ENCODE measurements at regions not wholly inside any gene's neighbourhood (a gene's known extent, or its start where the extent isn't known, plus 50 kb on each side); places are given as distances from the start of the nearest gene placed in this dataset.
A peak's percentile ranks its signal among the peaks of the same experiment; 100 is the strongest.
"Not testable (repeated sequence)": the region's sequence is repeated elsewhere in the genome, so short reads cannot be mapped to it uniquely, and the experiment has no call there.

GRCh38 chr7:128561116-128561722 is 84.7 kb downstream of the METTL2B start:
- not testable (repeated sequence) for H3K36me3 Mint-ChIP-seq (ENCODE audit: unreplicated experiment); H3K4me3 Mint-ChIP-seq (ENCODE audit: unreplicated experiment); H3K27me3 Mint-ChIP-seq (ENCODE audit: unreplicated experiment); DNase-seq (ENCODE audit: extremely low spot score, unreplicated experiment); H3K9me3 Mint-ChIP-seq (ENCODE audit: unreplicated experiment)
- Mint-ChIP-seq H3K27ac (ENCODE audit: unreplicated experiment) (peak overlapping the region; percentile 44), H3K4me1 (ENCODE audit: unreplicated experiment) (peaks cover 12% of the 10 kb centered on the region)

- peaks cover 12% of the 10 kb centered on the region for H3K4me1 Mint-ChIP-seq (ENCODE audit: unreplicated experiment)
- not testable (repeated sequence) for H3K27ac Mint-ChIP-seq (ENCODE audit: unreplicated experiment); DNase-seq (ENCODE audit: extremely low spot score, unreplicated experiment); H3K9me3 Mint-ChIP-seq (ENCODE audit: unreplicated experiment); H3K27me3 Mint-ChIP-seq (ENCODE audit: unreplicated experiment); H3K36me3 Mint-ChIP-seq (ENCODE audit: unreplicated experiment); H3K4me3 Mint-ChIP-seq (ENCODE audit: unreplicated experiment)
Observed at GRCh38 chr7:128562795-128563194, 86.2 kb downstream of the METTL2B start.

GRCh38 chr7:128564123-128564700 is 87.7 kb downstream of the METTL2B start:
- H3K27ac Mint-ChIP-seq (ENCODE audit: unreplicated experiment); H3K4me3 Mint-ChIP-seq (ENCODE audit: unreplicated experiment): not testable (repeated sequence)

GRCh38 chr7:128564932-128565864 is 88.7 kb downstream of the METTL2B start:
- H3K9me3 Mint-ChIP-seq (ENCODE audit: unreplicated experiment); H3K27ac Mint-ChIP-seq (ENCODE audit: unreplicated experiment); DNase-seq (ENCODE audit: extremely low spot score, unreplicated experiment); H3K27me3 Mint-ChIP-seq (ENCODE audit: unreplicated experiment); H3K4me3 Mint-ChIP-seq (ENCODE audit: unreplicated experiment): not testable (repeated sequence)
- Mint-ChIP-seq H3K36me3 (ENCODE audit: unreplicated experiment) (peaks cover 14% of the 10 kb centered on the region), H3K4me1 (ENCODE audit: unreplicated experiment) (peaks cover 12% of the 10 kb centered on the region)

More at GRCh38 chr7:128564123-128564700, 87.7 kb downstream of the METTL2B start:
- H3K9me3 Mint-ChIP-seq (ENCODE audit: unreplicated experiment); H3K27me3 Mint-ChIP-seq (ENCODE audit: unreplicated experiment); H3K36me3 Mint-ChIP-seq (ENCODE audit: unreplicated experiment); DNase-seq (ENCODE audit: extremely low spot score, unreplicated experiment): not testable (repeated sequence)
- peaks cover 12% of the 10 kb centered on the region for H3K4me1 Mint-ChIP-seq (ENCODE audit: unreplicated experiment)

GRCh38 chr7:128575277-128575676 is 96.8 kb upstream of the GARIN1A start:
- H3K27ac Mint-ChIP-seq (ENCODE audit: unreplicated experiment); DNase-seq (ENCODE audit: extremely low spot score, unreplicated experiment); H3K4me1 Mint-ChIP-seq (ENCODE audit: unreplicated experiment); H3K27me3 Mint-ChIP-seq (ENCODE audit: unreplicated experiment); H3K4me3 Mint-ChIP-seq (ENCODE audit: unreplicated experiment); H3K9me3 Mint-ChIP-seq (ENCODE audit: unreplicated experiment): not testable (repeated sequence)
- H3K36me3 Mint-ChIP-seq (ENCODE audit: unreplicated experiment) = peaks cover 12% of the 10 kb centered on the region

- not testable (repeated sequence) for H3K27me3 Mint-ChIP-seq (ENCODE audit: unreplicated experiment); H3K27ac Mint-ChIP-seq (ENCODE audit: unreplicated experiment); H3K4me1 Mint-ChIP-seq (ENCODE audit: unreplicated experiment); H3K4me3 Mint-ChIP-seq (ENCODE audit: unreplicated experiment); H3K36me3 Mint-ChIP-seq (ENCODE audit: unreplicated experiment); H3K9me3 Mint-ChIP-seq (ENCODE audit: unreplicated experiment); DNase-seq (ENCODE audit: extremely low spot score, unreplicated experiment)
Observed at GRCh38 chr7:128576953-128577352, 95.1 kb upstream of the GARIN1A start.

GRCh38 chr7:128579843-128580242 is 92.2 kb upstream of the GARIN1A start:
- not testable (repeated sequence) for H3K4me3 Mint-ChIP-seq (ENCODE audit: unreplicated experiment); H3K9me3 Mint-ChIP-seq (ENCODE audit: unreplicated experiment); H3K27ac Mint-ChIP-seq (ENCODE audit: unreplicated experiment); H3K27me3 Mint-ChIP-seq (ENCODE audit: unreplicated experiment); H3K4me1 Mint-ChIP-seq (ENCODE audit: unreplicated experiment); DNase-seq (ENCODE audit: extremely low spot score, unreplicated experiment)
- H3K36me3 Mint-ChIP-seq (ENCODE audit: unreplicated experiment) = peaks cover 16% of the 10 kb centered on the region

- DNase-seq (ENCODE audit: extremely low spot score, unreplicated experiment); H3K27me3 Mint-ChIP-seq (ENCODE audit: unreplicated experiment); H3K4me3 Mint-ChIP-seq (ENCODE audit: unreplicated experiment); H3K4me1 Mint-ChIP-seq (ENCODE audit: unreplicated experiment); H3K9me3 Mint-ChIP-seq (ENCODE audit: unreplicated experiment): not testable (repeated sequence)
- Mint-ChIP-seq H3K36me3 (ENCODE audit: unreplicated experiment) (peaks cover 16% of the 10 kb centered on the region), H3K27ac (ENCODE audit: unreplicated experiment) (peak overlapping the region; percentile 74)
Observed at GRCh38 chr7:128581100-128581499, 91.0 kb upstream of the GARIN1A start.

GRCh38 chr7:128581825-128582561 is 90.1 kb upstream of the GARIN1A start:
- DNase-seq (ENCODE audit: extremely low spot score, unreplicated experiment); H3K4me1 Mint-ChIP-seq (ENCODE audit: unreplicated experiment); H3K4me3 Mint-ChIP-seq (ENCODE audit: unreplicated experiment); H3K27ac Mint-ChIP-seq (ENCODE audit: unreplicated experiment); H3K9me3 Mint-ChIP-seq (ENCODE audit: unreplicated experiment); H3K27me3 Mint-ChIP-seq (ENCODE audit: unreplicated experiment): not testable (repeated sequence)
- H3K36me3 Mint-ChIP-seq (ENCODE audit: unreplicated experiment) = peaks cover 25% of the 10 kb centered on the region

- H3K4me1 Mint-ChIP-seq (ENCODE audit: unreplicated experiment); H3K27me3 Mint-ChIP-seq (ENCODE audit: unreplicated experiment); DNase-seq (ENCODE audit: extremely low spot score, unreplicated experiment); H3K27ac Mint-ChIP-seq (ENCODE audit: unreplicated experiment); H3K4me3 Mint-ChIP-seq (ENCODE audit: unreplicated experiment); H3K9me3 Mint-ChIP-seq (ENCODE audit: unreplicated experiment): not testable (repeated sequence)
- peaks cover 35% of the 10 kb centered on the region for H3K36me3 Mint-ChIP-seq (ENCODE audit: unreplicated experiment)
Observed at GRCh38 chr7:128586715-128587114, 85.4 kb upstream of the GARIN1A start.

Data from osteocyte (in vitro differentiated cells).